Activated CD4-positive, alpha-beta T cell treated with anti-CD3 and anti-CD28 coated beads for 1 hour (primary cell): ENCODE measurements at regions not wholly inside any gene's neighbourhood (a gene's known extent, or its start where the extent isn't known, plus 50 kb on each side); places are given as distances from the start of the nearest gene placed in this dataset.

Experiments
- DNase-seq: peaks from one replicate; pipeline ENCODE4 v3.0.0-alpha.2; 2020

DNA sequence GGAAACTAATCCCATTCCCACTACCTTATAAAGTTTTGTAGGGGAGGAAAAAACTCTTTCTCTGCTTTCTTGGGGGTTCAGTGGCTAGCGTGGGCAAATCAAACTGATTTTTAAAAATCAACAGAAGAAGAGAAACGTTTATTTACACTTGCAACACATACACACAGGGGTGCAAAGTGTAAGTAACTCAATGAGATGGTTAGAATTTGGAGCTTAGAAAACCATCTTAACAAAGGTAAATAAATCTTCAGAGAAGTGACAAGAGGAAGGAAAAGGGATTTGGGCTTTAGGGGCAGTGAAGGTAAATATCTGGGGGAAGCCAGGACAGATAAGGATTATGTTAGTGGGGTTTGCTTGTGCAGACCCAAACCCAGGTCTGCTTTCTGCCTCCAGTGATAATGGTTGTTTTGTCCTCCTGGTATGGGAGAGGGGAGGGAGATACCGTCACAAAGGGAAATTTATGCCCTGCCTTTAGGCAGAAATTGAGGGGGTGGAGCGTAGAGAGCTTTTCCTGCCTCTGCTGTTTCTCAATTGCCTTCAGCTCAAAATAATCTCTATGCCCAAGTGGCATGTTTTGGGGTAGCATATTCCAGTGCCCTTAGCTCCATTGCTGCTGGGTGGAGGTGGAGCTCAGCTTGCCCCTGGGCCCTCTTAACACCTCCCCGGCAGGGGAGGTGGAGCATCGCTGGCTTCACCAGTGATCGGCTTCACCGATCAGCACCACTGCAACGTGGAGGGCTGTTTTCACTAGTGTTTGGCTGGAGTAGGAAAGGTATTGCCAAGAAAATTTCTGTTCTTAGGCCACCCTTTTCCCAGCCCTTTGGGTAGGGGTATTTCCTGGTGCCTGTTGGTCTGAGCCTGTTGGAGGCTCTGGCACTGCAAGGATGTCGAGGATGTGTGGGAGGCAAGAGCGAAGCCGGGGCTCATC lies 92.2 kb downstream of the TEX51 start:
- no peak for DNase-seq

DNA sequence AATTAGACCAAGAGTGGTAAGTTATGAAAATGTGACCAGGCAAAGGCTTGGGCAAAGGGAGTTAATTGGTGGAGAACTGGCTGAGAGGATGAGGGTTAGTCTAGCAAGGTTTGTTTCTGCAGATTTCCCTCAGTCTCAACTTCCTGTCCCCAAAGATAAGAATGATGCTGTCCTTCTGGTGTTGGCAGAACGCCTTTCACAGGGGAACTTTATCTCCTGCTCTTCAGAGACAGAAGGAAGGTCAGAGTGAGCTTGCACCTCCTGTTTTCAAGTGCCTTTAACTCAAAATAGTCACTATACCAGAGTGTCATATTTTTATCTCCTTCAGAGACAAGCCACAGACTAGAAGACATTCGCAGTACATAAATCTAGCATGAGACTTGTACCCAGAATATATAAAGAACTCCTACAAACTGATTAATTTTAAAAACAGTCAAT lies 95.7 kb downstream of the TEX51 start:
- DNase-seq, result no peak

DNA sequence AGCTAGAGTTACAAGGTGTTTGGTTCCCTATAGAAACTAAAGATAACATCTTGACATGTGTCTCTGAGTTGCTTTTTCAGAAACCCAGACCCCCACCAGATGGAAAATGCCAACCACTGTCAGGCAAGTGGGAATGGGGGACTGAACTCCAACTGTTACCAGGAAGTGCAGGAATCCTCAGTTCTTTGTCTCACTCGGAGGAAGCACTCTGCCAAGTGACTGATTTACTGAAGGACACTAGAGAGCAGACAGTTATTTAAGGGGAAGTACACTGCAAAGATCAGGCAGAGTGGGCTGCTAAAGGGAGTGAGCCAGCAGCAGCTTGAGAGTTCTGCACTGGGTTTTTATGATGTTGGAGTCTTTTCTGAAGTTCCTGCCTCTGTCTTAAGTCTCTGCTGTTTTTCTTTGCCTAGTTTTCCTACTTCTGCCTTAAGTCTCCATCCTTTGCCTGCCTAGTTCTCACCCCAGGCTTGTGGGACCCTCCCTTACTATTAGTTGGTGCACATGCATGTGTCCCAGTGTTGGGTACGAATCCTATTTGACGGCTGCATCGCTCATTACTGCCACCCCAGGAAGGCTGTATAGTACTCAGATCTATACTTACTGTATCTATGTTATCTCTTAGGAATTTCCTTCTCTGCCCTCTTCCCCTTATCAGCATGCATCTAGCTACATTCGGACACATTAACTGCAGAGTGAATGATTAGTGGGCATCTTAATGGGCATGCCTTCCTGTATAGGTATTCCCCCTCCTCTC lies 97.1 kb downstream of the TEX51 start:
- DNase-seq, result no peak

DNA sequence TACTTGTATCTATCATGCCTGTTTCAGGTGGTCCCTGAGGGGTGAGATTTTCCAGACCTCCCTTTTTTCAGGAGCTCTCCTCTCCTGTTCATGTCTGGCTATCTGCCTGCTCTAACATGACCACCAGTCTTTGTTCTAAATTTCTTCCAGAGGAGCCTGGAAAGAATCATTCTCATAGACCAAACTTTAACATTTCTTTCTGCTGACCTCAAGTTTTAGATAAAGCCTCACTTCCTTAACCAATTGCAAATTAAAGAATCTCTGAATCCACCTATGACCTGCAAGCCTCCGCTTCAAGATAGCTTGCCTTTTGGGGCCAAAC lies 97.6 kb downstream of the TEX51 start:
- DNase-seq, result no peak
